ENCODE measurements at regions not wholly inside any gene's neighbourhood (a gene's known extent, or its start where the extent isn't known, plus 50 kb on each side); places are given as distances from the start of the nearest gene placed in this dataset.

- TF ChIP-seq CREB5 (CRISPR knock-in tag; IDR thresholded peaks at IDR 0.05; ENCODE audit: low read depth) (no peak), BACH2 (CRISPR knock-in tag; IDR thresholded peaks at IDR 0.05; ENCODE audit: borderline replicate concordance) (no peak), OSR1 (CRISPR knock-in tag; IDR thresholded peaks at IDR 0.05) (no peak), PATZ1 (CRISPR knock-in tag; IDR thresholded peaks at IDR 0.05; ENCODE audit: borderline replicate concordance) (no peak), RARB (CRISPR knock-in tag; IDR thresholded peaks at IDR 0.05) (no peak), TCF4 (CRISPR knock-in tag; IDR thresholded peaks at IDR 0.05; ENCODE audit: borderline replicate concordance) (no peak)
Observed at GRCh38 chr7:116315803-116316202, 105.5 kb downstream of the TES start.

Data from SK-N-SH treated with all-trans-retinoic acid at 6 μM for 48 hours (cell line).